CD4-positive, alpha-beta T cell treated with Interleukin-17A for 1 hour (primary cell): ENCODE measurements at regions not wholly inside any gene's neighbourhood (a gene's known extent, or its start where the extent isn't known, plus 50 kb on each side); places are given as distances from the start of the nearest gene placed in this dataset.

Experiments used
- DNase-seq: peaks from one replicate; pipeline ENCODE4 v3.0.0-alpha.2; 2020

- no peak for DNase-seq
Measured at GRCh38 chr2:104340162-104340561, 513.8 kb upstream of the POU3F3 start.

GRCh38 chr2:104340879-104341828 is 512.8 kb upstream of the POU3F3 start:
- DNase-seq = no peak

GRCh38 chr2:104344306-104344705 is 509.6 kb upstream of the POU3F3 start:
- no peak for DNase-seq

GRCh38 chr2:104344985-104345384 is 508.9 kb upstream of the POU3F3 start:
- no peak for DNase-seq

- no peak for DNase-seq
Measured at GRCh38 chr2:104358122-104358521, 495.8 kb upstream of the POU3F3 start.

- DNase-seq = no peak
Measured at GRCh38 chr2:104361414-104361813, 492.5 kb upstream of the POU3F3 start.

- no peak for DNase-seq
Measured at GRCh38 chr2:104368089-104368488, 485.8 kb upstream of the POU3F3 start.

- no peak for DNase-seq
Measured at GRCh38 chr2:104371087-104371781, 482.7 kb upstream of the POU3F3 start.

- no peak for DNase-seq
Measured at GRCh38 chr2:104375206-104375605, 478.7 kb upstream of the POU3F3 start.

GRCh38 chr2:104378853-104379374 is 475.0 kb upstream of the POU3F3 start:
- DNase-seq = peak; percentile 25

- DNase-seq = no peak
Measured at GRCh38 chr2:104384961-104385360, 469.0 kb upstream of the POU3F3 start.

- DNase-seq = no peak
Measured at GRCh38 chr2:104385743-104386142, 468.2 kb upstream of the POU3F3 start.

GRCh38 chr2:104388296-104388695 is 465.6 kb upstream of the POU3F3 start:
- no peak for DNase-seq

- DNase-seq = no peak
Measured at GRCh38 chr2:104402825-104403224, 451.1 kb upstream of the POU3F3 start.

GRCh38 chr2:104404526-104404925 is 449.4 kb upstream of the POU3F3 start:
- no peak for DNase-seq

- no peak for DNase-seq
Measured at GRCh38 chr2:104405623-104406022, 448.3 kb upstream of the POU3F3 start.

- no peak for DNase-seq
Measured at GRCh38 chr2:104406261-104406726, 447.6 kb upstream of the POU3F3 start.

GRCh38 chr2:104407641-104408040 is 446.3 kb upstream of the POU3F3 start:
- DNase-seq = no peak

- DNase-seq = no peak
Measured at GRCh38 chr2:104408266-104408665, 445.6 kb upstream of the POU3F3 start.

- no peak for DNase-seq
Measured at GRCh38 chr2:104410136-104410535, 443.8 kb upstream of the POU3F3 start.

- no peak for DNase-seq
Measured at GRCh38 chr2:104412384-104412783, 441.5 kb upstream of the POU3F3 start.

- no peak for DNase-seq
Measured at GRCh38 chr2:104413890-104414289, 440.0 kb upstream of the POU3F3 start.

- no peak for DNase-seq
Measured at GRCh38 chr2:104415284-104415683, 438.6 kb upstream of the POU3F3 start.
